ENCODE measurements at regions not wholly inside any gene's neighbourhood (a gene's known extent, or its start where the extent isn't known, plus 50 kb on each side); places are given as distances from the start of the nearest gene placed in this dataset.

DNA sequence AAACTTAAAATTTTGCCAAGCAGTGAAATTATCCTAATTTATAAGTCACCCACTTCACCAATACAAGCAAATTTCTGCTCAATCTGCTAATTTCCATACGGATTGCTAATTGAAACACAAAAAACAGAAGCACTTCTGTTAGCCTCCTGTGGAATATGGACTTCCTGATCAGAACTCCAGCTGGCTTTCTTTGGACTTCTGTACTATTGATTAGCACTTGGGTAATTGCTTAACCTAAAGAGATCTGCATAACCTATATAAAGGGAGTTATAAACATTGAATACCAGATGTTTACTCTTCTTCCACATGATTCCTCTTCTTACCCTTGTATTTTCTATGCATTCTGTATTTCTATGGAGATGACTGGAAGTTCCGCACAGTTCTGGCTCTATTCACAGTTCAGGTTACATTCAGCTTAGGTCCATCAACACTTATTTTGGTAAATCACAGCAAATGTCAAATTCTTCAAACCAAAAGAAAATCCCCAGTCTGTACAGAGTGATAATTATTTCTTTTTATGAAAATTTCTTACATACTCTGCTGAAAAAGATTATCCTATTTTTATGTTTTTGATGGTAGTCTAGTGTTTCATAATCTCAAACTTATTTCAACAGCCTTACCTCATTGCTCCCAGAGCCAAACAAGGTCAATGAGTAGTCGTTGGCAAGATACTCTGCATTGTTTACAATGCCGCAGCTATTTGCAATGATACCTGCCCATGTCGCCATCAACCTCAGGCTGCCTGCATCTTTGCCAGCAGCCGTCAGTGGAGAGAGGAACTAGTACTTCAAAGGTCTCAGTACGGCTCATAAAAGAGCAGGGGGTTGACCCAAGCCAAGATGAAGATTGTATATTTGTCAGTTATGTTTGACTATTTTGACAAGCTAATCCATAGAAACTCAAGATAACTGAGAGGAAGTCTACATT, 225.6 kb downstream of the AHR start:
- DNase-seq, result no peak

DNA sequence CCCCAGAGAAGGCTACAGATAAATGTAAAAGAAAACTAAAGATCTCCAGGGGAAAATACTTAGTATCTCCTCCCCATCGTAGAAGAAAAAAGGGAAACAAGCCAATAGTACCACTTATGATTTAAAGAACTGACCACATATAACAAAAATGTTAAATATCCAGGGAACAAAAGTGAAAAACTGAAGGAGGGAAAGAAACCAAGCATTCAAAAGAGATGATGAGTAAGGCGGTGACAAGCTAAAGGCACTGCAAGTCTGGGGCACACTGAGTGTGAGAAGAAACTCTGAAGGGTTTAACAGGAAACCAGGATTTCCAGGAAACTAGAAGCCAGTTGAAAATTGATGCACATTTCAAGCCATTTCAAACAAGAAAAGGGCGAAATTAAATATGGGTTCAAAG, 226.3 kb downstream of the AHR start:
- DNase-seq, result no peak

- no peak for DNase-seq
Measured at GRCh38 chr7:17526621-17527020, 228.2 kb downstream of the AHR start.

DNA sequence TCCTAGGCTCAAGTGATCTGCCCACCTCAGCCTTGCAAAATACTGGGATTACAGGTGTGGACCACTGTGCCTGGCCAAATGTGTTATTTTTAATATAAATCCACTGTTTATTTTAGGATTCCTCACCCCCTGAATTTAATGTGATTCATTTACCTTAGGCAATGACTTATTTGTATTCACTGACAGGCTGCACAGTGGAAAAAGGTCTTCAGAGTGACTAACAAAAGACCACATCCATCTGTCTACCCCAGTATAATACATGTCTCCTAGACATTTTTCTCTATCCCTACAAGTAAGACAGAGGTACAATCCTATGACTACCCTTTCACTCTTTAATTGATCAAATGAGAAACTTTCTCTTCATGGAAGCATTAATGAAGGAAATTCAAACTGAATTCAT, 230.2 kb downstream of the AHR start:
- no peak for DNase-seq

- DNase-seq, result no peak
Measured at GRCh38 chr7:17530244-17530643, 231.8 kb downstream of the AHR start.

DNA sequence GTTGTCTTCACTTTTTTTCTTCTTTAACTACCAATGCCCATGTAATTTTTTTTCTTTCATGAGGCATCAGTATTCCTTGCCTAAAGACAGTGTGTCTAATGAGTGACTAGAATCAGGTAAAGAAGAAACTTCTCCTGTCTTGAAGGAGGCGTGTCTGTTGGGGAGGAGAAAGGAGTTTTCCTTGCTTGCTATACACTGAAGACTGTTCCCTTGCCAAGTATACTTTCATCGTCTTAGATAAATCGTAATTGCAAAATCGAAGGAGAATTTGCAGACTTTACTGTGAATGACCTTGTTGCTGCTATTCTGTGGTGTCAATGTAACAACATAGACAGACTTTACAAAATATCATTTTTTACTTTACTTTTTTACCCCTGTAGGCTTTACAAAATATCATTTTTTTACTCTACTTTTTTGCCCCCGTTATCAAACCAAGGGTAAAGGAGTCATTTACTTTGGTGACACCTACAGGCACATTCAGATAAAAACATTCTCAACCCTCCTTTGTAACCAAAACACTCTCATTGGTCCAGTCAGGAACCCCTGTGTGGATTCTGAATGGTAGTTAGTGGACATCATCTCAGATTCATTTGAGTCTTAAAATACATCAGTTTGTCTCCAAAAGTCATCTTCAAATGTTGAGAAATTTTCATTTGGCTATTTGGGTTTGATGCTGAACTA, 232.4 kb downstream of the AHR start:
- DNase-seq, result no peak

GRCh38 chr7:17532861-17533404, 234.5 kb downstream of the AHR start:
- DNase-seq, result no peak

- no peak for DNase-seq
Measured at GRCh38 chr7:17534348-17534747, 235.9 kb downstream of the AHR start.

DNA sequence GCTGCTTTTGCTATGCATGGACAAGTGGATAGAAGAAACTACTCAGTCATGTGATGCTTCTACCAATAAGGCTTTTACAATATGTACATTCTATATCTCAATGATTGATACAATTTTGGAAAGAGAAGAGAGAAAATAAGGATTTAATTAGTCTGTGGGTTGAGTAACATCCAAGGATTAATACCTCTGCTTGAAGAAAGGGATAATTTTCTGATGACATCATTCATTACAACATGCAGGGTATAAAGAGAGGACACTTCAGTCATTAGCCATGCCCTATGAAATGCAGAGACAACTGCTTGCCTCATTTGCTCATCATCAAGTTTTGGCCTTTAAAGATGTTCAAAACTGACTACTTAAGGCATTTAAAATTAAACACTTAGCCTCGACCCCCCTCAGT, 237.3 kb downstream of the AHR start:
- DNase-seq, result no peak

- DNase-seq, result no peak
Measured at GRCh38 chr7:17544401-17544800, 245.9 kb downstream of the AHR start.

GRCh38 chr7:17545348-17545747, 246.9 kb downstream of the AHR start:
- no peak for DNase-seq

- no peak for DNase-seq
Measured at GRCh38 chr7:17546189-17546588, 247.7 kb downstream of the AHR start.

DNA sequence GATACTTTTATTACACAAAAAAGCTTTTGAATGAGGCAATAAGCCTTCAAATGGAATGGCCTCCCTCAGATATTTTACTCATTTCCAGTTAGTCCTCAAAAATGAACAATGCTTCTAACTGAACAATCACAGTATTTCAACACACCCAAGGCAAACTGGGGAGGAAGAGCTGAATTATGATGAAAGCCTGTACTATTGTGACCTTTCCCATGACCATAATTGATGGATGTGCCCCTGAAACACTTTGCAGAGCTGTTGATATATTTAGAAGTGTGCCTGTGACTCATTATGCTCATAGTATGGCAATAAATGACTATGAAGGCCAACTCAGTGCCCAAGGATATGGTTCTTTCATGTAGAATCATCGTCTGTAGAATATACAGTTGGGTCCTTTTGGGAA, 248.1 kb downstream of the AHR start:
- no peak for DNase-seq

- no peak for DNase-seq
Measured at GRCh38 chr7:17548014-17548653, 249.7 kb downstream of the AHR start.

DNA sequence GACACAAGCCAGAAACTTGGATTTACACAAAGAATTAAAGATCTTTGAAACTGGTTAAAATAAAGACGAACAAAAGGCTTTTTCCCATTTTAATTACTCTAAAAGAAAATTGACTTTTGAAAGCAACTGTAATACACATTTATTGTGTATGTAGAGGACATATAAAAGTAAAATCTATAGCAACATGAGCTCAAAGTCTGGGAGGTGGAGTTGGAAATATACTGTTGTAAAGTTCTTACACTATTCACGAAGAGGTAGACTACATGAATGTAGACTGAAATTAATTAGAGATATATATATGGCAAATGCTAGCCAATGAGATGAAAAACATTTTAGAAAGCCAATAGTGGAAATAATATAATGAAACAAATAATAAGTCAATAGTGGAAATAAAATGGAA, 251.0 kb downstream of the AHR start:
- no peak for DNase-seq

- no peak for DNase-seq
Measured at GRCh38 chr7:17552373-17552772, 253.9 kb downstream of the AHR start.

GRCh38 chr7:17552952-17553351, 254.5 kb downstream of the AHR start:
- no peak for DNase-seq

DNA sequence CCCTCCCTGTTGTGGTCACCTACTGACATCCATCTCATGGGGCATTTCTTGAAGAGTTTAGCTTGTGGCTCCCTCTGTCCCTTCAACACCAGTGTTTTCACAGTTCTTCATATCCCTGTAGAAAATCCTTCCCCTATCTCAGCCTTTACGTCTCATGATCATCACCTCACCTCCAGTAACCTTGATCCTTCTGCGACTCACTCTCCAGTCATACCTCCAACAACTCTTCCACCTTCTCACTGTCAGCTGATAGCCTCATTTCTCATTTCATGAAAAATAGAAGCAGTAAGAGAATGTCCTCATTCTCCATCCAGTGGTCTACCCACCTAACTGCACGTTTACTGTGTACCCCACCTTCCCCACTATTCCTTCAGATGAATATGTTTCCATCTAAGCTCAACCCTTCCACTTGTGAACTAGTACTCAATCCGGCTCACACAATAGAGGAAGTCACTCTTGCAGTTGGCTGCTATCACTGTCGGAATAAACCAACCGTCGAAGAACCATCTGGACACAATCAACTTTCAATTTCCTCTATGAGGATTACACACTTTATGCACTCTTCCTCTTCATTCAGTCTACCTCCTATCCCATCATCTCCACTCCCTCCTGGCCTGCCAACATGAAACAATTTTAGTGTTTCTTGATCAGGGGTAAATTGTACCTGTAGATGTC, 256.0 kb downstream of the AHR start:
- no peak for DNase-seq

GRCh38 chr7:17556247-17556956, 257.9 kb downstream of the AHR start:
- no peak for DNase-seq

- DNase-seq, result no peak
Measured at GRCh38 chr7:17557251-17557671, 258.8 kb downstream of the AHR start.

GRCh38 chr7:17558135-17558534, 259.7 kb downstream of the AHR start:
- no peak for DNase-seq

Measured in CD4-positive, alpha-beta T cell treated with Interleukin-17A for 4 hours (primary cell).